Kidney capillary endothelial cell (primary cell): ENCODE measurements at regions not wholly inside any gene's neighbourhood (a gene's known extent, or its start where the extent isn't known, plus 50 kb on each side); places are given as distances from the start of the nearest gene placed in this dataset.

Experiments used
- DNase-seq: peaks from one replicate; pipeline ENCODE4 v3.0.0-alpha.2; 2018; ENCODE audit warnings: low spot score

DNA sequence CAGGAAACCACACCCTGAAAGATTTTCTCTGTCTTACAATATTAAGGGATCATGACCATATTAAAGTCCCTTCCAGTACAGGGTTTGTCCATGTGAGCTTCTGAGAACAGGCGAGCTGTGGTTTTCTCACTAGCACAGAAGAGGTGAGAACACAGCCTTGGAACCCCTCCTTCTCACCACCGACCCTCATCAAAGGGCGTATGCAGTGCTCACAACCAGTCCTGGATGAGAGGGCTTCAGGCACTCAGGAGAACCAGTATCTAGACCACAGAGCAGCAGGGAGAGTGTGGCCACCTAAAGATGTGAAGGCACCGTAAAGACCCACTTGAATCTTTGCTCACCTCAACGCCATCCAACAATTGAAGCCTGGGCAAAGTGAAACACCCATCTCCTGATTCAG is 397.0 kb downstream of the ETS1 start:
- DNase-seq, result no peak

- DNase-seq, result no peak
Measured at GRCh38 chr11:128189823-128190222, 397.5 kb downstream of the ETS1 start.

DNA sequence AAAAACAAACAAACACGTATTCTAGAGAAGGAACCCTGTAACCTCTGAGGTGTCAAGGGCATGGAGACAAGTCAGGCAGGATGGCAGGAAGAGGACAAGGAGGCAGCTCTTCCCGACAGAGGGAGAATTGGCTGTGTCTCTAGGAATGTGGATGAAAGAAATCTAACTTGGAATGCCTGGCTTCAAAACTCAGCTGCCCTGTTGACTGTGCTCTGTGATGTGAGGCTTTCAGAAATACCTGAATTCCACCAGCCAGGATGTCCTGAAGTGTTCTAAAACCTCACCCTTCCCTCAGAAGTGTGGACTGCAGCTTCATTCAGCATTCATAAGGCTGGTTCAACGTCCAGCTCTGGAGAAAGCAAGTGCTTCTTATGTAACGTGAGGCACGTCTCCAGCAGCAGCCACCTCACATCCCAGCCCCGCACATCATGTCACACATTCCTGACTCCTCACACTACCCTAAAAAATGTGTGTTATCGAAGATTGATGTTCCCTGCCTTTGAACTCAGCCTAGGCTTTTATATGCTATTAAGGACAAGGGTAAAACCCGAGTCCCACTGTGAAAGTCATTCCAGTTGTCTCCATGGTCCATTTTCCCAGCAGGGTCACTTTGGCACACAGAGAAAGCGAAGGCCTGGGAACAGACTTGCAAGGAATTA is 398.9 kb downstream of the ETS1 start:
- no peak for DNase-seq

DNA sequence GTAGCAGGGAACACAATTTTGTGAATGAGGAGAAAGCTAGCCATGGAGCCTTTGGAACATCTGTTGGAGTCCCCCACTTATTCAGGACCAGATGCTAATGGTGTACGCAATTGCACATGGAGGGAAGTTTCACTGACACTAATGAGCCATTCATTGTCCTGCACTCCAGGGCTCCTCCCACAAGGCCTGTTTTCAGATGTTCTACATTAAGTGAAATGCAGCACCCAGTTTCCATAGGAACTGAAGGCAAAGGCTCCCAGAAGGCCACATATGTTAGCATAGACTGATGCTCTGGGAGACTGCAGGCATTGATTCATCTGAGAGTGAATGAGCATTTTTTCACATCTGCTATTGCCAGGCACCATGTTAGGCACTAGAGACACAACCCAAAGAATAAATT is 399.5 kb downstream of the ETS1 start:
- DNase-seq, result no peak

DNA sequence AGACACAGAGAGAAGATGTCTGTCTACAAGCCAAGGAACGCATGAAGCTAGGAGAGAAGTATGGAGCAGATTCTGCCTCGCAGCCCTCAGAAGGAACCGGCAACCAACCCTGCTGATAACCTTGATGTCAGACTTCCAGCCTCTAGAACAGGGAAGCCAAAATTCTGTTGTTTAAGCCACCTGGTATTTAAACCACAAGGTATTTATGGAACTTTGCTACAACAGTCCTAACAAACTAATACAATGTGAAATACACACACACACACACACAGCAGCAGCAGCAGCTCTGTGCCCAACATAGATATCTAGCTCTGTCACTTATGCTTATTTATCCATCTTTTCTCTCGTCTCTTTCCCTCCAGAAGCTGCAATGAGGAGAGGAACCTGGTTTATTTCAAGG is 400.0 kb downstream of the ETS1 start:
- DNase-seq, result no peak

DNA sequence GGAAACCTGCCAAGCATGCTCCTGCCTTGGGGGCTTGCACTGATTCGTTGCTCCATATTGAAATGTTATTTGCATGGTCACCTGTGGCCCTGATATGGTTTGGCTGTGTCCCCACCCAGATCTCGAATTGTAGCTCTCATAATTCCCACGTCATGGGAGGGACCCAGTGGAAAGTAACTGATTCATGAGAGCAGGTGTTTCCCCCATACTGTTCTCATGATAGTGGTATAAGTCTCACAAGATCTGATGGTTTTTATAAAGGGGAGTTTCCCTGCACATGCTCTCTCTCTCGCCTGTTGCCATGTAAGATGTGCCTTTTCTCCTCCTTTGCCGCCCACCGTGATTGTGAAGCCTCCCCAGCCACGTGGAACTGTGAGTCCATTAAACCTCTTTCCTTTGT is 402.4 kb downstream of the ETS1 start:
- no peak for DNase-seq

- no peak for DNase-seq
Measured at GRCh38 chr11:128182844-128183243, 404.5 kb downstream of the ETS1 start.

GRCh38 chr11:128181984-128182383 is 405.4 kb downstream of the ETS1 start:
- no peak for DNase-seq

GRCh38 chr11:128181088-128181480 is 406.3 kb downstream of the ETS1 start:
- no peak for DNase-seq

- peak; percentile 95 for DNase-seq
Measured at GRCh38 chr11:128180441-128181087, 406.8 kb downstream of the ETS1 start.

DNA sequence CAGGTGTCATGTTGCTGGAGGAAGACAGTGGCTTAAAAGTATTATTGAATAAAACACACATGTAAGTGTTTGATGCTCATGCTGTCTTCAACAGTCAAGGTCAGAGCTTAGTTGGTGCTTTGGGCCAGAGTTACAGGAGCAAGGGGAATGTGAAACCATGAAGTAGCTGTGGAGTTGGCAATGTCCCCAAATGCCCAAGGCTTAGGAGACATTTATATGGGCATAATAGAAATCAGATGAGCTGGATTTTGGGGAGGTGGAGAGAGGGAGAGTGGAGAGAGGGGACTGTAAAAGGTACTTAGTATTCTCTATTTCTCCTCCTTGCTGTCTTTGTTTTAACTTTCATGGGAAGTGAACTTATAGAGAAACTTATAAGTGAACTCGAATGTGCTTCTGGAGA is 407.8 kb downstream of the ETS1 start:
- DNase-seq, result no peak

DNA sequence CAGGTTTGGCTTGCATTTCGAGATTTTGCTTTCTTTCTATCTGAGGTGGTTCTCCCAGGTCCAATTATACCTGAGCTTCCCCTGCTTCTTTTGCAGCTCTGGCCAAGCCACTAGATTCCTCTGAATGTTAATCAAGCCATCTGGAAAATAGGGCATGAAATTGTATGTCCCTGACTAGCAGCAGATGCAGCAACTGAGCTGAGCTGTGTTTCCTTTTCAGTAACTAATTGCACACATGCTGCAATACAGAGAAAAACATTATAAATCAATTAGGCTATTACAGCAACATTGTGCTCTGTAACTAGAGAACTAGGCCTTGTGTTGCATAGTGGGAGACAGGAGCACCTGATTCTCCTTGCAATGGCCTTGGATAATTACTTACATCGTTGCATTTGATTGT is 408.3 kb downstream of the ETS1 start:
- DNase-seq, result no peak

- DNase-seq, result no peak
Measured at GRCh38 chr11:128174465-128175291, 412.7 kb downstream of the ETS1 start.

GRCh38 chr11:128172046-128172878 is 415.1 kb downstream of the ETS1 start:
- peak; percentile 76 for DNase-seq

GRCh38 chr11:128171506-128171905 is 415.9 kb downstream of the ETS1 start:
- DNase-seq, result no peak

GRCh38 chr11:128165572-128165971 is 421.8 kb downstream of the ETS1 start:
- DNase-seq, result no peak

- DNase-seq, result no peak
Measured at GRCh38 chr11:128164080-128164741, 423.1 kb downstream of the ETS1 start.

DNA sequence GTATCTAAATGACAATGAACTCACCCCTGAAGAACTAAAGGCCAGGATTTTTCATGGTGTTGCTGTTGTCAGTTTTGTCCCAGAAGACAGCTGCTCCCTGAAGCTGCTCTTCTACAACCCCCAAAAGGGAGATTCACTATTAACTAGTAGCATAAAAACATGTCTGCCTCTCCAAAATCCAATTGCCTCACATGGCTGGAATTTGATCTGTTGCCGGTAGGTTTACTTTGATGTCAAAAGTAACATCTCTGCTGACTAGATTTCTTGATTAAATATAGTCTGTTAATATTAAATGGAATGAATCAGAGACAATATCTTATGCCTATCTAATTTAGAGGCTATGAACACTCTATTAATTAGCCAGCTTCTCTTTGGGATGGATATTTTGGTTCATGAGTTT is 425.4 kb downstream of the ETS1 start:
- no peak for DNase-seq

DNA sequence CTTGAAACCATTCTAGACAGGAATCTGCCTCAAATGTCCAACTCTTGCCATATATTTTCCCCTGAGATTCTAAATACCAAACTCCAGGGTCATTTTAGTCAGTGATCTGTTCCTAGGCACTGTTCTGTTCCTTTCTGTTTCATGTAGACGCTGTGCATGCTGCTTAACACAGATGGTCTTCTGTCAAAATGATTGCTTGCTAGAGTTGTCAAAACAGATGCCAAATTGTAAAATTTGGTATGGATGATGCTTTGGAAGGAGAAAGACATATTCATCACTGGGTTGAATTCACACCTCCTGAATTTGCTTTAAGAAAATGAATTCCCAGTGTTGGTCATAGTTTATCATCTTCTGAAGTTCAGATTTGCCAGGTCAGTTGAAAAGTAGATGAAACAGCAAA is 425.9 kb downstream of the ETS1 start:
- no peak for DNase-seq

DNA sequence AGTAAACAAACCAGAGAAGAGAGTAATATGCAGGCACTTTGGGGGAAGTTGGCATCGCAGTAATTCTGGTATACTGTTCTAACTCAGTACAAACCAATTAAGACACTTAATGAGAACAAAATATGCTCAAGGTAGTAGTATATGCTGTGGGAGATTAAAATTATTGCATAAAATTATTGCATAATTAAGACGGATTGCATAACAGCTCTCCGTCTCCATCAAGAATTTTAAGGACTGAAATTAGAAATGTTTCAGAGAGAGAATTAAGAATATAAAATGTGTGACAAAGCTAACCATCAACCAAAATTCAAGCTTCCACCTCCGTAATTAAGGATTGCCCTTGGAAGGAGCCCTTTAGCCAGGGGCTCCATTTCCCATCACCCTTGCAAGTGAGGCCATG is 428.5 kb downstream of the ETS1 start:
- DNase-seq, result no peak

DNA sequence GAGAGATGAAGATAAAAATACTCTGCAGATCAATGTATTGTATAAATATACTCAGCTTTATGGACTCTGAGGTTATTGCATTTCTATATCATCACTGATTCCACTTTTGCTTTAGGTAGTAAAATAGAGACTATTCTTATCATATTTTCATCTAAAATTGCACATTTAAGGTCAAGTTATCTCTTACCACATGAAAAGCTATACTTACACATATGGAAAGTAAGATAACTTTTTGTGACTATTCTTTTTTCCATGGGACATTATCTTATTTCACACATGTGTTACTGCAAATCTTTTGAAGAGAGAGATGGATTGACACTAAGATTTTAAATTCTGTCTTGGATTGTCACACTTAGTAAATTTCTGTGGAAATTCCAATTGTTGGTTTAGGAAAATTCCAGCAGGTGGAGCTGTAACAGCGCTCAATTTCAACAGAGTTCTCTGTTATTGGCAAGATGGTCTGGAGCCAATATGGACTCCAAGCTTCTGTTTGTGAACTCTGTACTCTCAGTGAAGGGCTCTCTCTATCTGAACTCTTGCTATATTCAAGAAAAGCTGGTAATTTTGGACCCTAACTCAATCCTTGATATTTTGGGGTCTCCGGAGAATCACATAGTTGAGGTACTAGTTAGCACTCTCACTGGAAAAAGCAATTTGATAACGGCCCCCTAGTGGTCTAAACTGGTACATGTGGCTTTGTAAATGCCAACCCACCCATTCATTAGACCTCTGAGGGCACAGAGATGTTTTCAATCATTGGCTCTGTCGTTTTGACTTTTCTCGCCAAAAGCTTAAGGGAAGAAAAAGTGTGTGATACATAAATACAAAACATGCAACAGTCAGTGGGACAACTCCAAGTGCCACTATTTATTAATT is 429.7 kb downstream of the ETS1 start:
- DNase-seq, result peak; percentile 84
